Activated T-cell treated with anti-CD3 and anti-CD28 coated beads, Interleukin-2, amount 50 U/mL, for 48 hours (primary cell): ENCODE measurements at regions not wholly inside any gene's neighbourhood (a gene's known extent, or its start where the extent isn't known, plus 50 kb on each side); places are given as distances from the start of the nearest gene placed in this dataset.
"Not testable (repeated sequence)": the region's sequence is repeated elsewhere in the genome, so short reads cannot be mapped to it uniquely, and the experiment has no call there.

Experiments used
- DNase-seq, 2 experiments: peaks; one replicate each; pipeline ENCODE4 v3.0.0-alpha.2; 2020

- DNase-seq = not testable (repeated sequence)
Measured at GRCh38 chr4:160125576-160126287, 1022.9 kb downstream of the RAPGEF2 start.

- no peak for DNase-seq
Measured at GRCh38 chr4:160127211-160127610, 1024.3 kb downstream of the RAPGEF2 start.

GRCh38 chr4:160129439-160129838 lies 1026.6 kb downstream of the RAPGEF2 start:
- no peak for DNase-seq

- no peak for DNase-seq
Measured at GRCh38 chr4:160136021-160136420, 1033.1 kb downstream of the RAPGEF2 start.

GRCh38 chr4:160141206-160141605 lies 1038.3 kb downstream of the RAPGEF2 start:
- DNase-seq = no peak

- no peak for DNase-seq
Measured at GRCh38 chr4:160142579-160142978, 1039.7 kb downstream of the RAPGEF2 start.

- no peak for DNase-seq
Measured at GRCh38 chr4:160143574-160143973, 1040.7 kb downstream of the RAPGEF2 start.

- DNase-seq = no peak
Measured at GRCh38 chr4:160159457-160159856, 1056.6 kb downstream of the RAPGEF2 start.

- DNase-seq = no peak
Measured at GRCh38 chr4:160161026-160161425, 1058.1 kb downstream of the RAPGEF2 start.

- no peak for DNase-seq
Measured at GRCh38 chr4:160175064-160175643, 1072.3 kb downstream of the RAPGEF2 start.

- DNase-seq = no peak
Measured at GRCh38 chr4:160180211-160180610, 1077.3 kb downstream of the RAPGEF2 start.

GRCh38 chr4:160182727-160183126 lies 1079.8 kb downstream of the RAPGEF2 start:
- DNase-seq = no peak

GRCh38 chr4:160184884-160185283 lies 1082.0 kb downstream of the RAPGEF2 start:
- no peak for DNase-seq

GRCh38 chr4:160193787-160194186 lies 1090.9 kb downstream of the RAPGEF2 start:
- DNase-seq = no peak

GRCh38 chr4:160194716-160195115 lies 1091.8 kb downstream of the RAPGEF2 start:
- no peak for DNase-seq

- no peak for DNase-seq
Measured at GRCh38 chr4:160202802-160203201, 1099.9 kb downstream of the RAPGEF2 start.

- DNase-seq = no peak
Measured at GRCh38 chr4:160212078-160212477, 1109.2 kb downstream of the RAPGEF2 start.

- no peak for DNase-seq
Measured at GRCh38 chr4:160213366-160213765, 1110.5 kb downstream of the RAPGEF2 start.

GRCh38 chr4:160217352-160217751 lies 1114.5 kb downstream of the RAPGEF2 start:
- DNase-seq = no peak

GRCh38 chr4:160224049-160224448 lies 1121.2 kb downstream of the RAPGEF2 start:
- no peak for DNase-seq

- DNase-seq = no peak
Measured at GRCh38 chr4:160233141-160233540, 1130.3 kb downstream of the RAPGEF2 start.

- DNase-seq = no peak
Measured at GRCh38 chr4:160235285-160235684, 1132.4 kb downstream of the RAPGEF2 start.

- no peak for DNase-seq
Measured at GRCh38 chr4:160235771-160236170, 1132.9 kb downstream of the RAPGEF2 start.

- no peak for DNase-seq
Measured at GRCh38 chr4:160238790-160239189, 1135.9 kb downstream of the RAPGEF2 start.
